HG02938 (cell line): ENCODE measurements at regions not wholly inside any gene's neighbourhood (a gene's known extent, or its start where the extent isn't known, plus 50 kb on each side); places are given as distances from the start of the nearest gene placed in this dataset.
A peak's percentile ranks its signal among the peaks of the same experiment; 100 is the strongest.

Experiments
- ATAC-seq: cut with Tn5 transposase; IDR thresholded peaks from one replicate; pipeline ENCODE4 v1.9.1; 2021; ENCODE audit warnings: mild to moderate bottlenecking, moderate library complexity; ENCODE audit not compliant: unreplicated experiment

- ATAC-seq, result no peak
Measured at GRCh38 chr4:37058826-37059225, 185.7 kb upstream of the NWD2 start.

- no peak for ATAC-seq
Measured at GRCh38 chr4:37066159-37066558, 178.4 kb upstream of the NWD2 start.

- ATAC-seq, result no peak
Measured at GRCh38 chr4:37068580-37068979, 176.0 kb upstream of the NWD2 start.

GRCh38 chr4:37070041-37070440 lies 174.5 kb upstream of the NWD2 start:
- ATAC-seq, result no peak

- no peak for ATAC-seq
Measured at GRCh38 chr4:37071576-37071975, 173.0 kb upstream of the NWD2 start.

GRCh38 chr4:37073226-37073840 lies 171.2 kb upstream of the NWD2 start:
- ATAC-seq, result no peak

GRCh38 chr4:37082912-37083311 lies 161.6 kb upstream of the NWD2 start:
- no peak for ATAC-seq

GRCh38 chr4:37095925-37096324 lies 148.6 kb upstream of the NWD2 start:
- no peak for ATAC-seq

- ATAC-seq, result no peak
Measured at GRCh38 chr4:37101182-37101581, 143.4 kb upstream of the NWD2 start.

- no peak for ATAC-seq
Measured at GRCh38 chr4:37101686-37102085, 142.9 kb upstream of the NWD2 start.

GRCh38 chr4:37109756-37110155 lies 134.8 kb upstream of the NWD2 start:
- no peak for ATAC-seq

- no peak for ATAC-seq
Measured at GRCh38 chr4:37124800-37125199, 119.7 kb upstream of the NWD2 start.

- no peak for ATAC-seq
Measured at GRCh38 chr4:37126051-37126450, 118.5 kb upstream of the NWD2 start.

GRCh38 chr4:37130465-37130864 lies 114.1 kb upstream of the NWD2 start:
- ATAC-seq, result no peak

- no peak for ATAC-seq
Measured at GRCh38 chr4:37132351-37132974, 112.1 kb upstream of the NWD2 start.

- ATAC-seq, result no peak
Measured at GRCh38 chr4:37132975-37133360, 111.6 kb upstream of the NWD2 start.

GRCh38 chr4:37138019-37138653 lies 106.4 kb upstream of the NWD2 start:
- ATAC-seq, result peak; percentile 47

- ATAC-seq, result peak; percentile 66
Measured at GRCh38 chr4:37138789-37139188, 105.8 kb upstream of the NWD2 start.

GRCh38 chr4:37139987-37140386 lies 104.6 kb upstream of the NWD2 start:
- no peak for ATAC-seq

- no peak for ATAC-seq
Measured at GRCh38 chr4:37146260-37146659, 98.3 kb upstream of the NWD2 start.

- ATAC-seq, result no peak
Measured at GRCh38 chr4:37157476-37158167, 86.9 kb upstream of the NWD2 start.

GRCh38 chr4:37160653-37161052 lies 83.9 kb upstream of the NWD2 start:
- no peak for ATAC-seq
